GM18909 (cell line): ENCODE measurements at regions not wholly inside any gene's neighbourhood (a gene's known extent, or its start where the extent isn't known, plus 50 kb on each side); places are given as distances from the start of the nearest gene placed in this dataset.

Experiments used
- ATAC-seq: cut with Tn5 transposase; IDR thresholded peaks from one replicate; pipeline ENCODE4 v1.9.1; 2021; ENCODE audit warnings: mild to moderate bottlenecking; ENCODE audit not compliant: unreplicated experiment, poor library complexity

DNA sequence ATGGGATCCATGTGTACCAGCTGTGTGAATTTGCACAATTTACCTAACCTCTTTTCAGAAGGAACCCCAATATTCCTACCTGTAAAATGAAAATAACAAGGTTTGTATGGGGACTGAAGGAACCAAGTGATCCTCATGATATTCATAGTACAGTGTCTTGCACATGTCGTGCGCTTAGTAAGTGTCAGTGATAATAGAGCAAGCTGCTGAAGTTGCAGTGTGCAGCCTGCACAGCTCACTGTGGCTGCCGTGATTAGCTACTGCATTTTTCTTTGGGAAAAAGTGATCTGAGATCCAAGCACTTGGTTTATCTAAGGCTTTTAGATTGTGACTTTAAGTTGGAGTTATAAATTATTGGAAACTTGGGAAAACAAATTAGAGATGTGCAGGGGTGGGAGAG, 135.9 kb upstream of the FRY start:
- ATAC-seq = no peak

DNA sequence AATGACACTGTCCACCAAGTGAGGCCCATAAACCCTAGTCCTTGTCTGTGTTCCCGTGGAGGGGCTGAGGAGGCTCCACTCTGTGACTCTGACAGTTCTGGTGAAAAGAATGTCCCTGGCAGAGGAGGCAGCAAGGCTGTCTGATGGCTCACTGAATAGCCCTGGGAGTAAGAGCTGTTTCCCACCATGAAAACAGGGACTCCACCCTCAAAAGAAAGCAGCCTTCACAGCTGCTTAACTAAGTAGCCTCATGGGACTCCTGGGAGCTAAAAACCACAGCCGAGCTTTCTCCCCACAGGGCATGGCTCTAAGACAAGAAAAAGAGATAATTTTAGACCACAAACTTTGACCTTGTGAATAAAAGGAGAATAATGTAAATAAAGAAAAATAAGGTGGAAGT, 135.1 kb upstream of the FRY start:
- ATAC-seq = peak; percentile 64

DNA sequence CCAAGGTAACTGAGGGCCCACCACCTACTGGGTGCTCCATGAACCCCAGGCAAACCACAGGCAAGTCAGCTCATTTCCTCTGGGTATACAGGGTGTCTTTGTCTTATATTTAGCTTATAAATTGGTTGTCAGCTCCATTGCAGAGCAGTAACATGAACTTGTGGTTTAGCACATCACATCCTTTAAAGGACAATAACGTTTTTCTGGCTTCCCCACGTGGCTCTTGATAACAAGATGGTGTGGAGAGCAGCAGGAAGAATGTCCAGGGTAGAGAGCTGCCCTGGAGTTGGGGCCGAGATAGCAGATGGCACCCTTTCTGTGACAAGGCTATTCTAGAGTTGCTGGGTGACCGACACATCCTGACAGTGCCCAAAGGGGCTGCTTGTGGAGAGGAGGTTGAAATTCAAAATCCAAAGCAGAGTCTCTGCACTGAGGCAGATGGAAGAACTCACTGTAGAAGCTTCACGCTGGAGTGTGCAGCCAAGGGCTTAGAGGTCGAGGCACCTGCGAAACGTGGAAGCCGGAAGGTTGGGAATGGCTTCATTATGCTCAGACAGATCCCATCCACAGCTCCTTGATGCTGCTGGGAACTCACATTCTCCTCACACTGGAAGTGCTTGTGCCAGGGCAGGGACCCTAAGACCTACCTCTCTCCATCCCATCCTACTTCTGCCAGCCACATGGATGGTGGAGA, 133.0 kb upstream of the FRY start:
- no peak for ATAC-seq

DNA sequence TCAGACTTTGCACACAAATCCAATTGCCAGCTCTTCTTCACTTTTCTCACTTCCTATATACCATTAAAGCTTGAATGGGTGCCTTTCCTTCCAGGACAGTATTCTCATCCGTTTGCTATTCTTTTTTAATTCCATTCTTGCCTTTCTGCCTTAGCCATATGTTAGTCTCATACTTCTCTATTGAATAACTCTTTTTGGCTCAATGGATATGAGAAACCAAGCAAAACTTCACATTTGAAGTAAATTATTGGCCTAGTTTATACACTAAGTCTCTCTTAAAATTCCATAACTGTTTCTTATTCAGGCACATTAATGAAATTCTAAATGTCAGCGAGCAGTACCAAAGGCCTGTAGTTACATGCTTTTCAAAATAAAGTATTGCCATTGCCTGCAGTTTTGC, 129.6 kb upstream of the FRY start:
- ATAC-seq = no peak

DNA sequence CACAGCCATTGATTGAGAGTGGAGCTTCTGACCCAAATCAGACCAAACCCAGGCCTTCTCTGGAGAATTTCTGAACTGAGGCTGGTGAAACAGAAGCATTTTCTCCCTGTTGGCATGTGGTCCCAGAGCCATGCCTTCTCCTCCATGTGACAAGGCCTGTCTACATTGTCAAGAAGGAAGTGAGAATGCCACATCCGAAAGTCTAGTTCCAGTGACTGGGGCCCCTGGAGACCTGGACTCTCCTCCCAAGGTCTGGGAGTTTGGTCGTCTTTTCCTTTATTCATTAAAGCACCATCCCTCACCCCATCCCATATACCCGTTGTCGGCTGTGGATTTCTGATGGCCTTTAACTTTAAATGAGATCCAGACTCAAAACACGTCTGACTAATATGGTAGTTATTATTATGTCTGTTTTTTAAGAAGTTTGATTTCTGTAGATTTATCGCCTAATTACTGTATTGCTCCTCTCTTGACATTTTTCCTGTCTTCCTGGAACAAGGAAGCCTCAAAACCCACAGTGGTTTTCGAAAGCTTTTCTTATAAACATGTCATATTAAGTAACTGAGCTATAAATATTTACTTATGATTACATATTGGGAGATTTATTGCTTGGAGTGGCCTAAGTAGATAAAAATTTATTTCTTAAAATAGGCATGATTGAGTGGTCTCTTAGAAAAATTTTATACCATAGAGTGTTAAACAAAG, 128.3 kb upstream of the FRY start:
- ATAC-seq = no peak

DNA sequence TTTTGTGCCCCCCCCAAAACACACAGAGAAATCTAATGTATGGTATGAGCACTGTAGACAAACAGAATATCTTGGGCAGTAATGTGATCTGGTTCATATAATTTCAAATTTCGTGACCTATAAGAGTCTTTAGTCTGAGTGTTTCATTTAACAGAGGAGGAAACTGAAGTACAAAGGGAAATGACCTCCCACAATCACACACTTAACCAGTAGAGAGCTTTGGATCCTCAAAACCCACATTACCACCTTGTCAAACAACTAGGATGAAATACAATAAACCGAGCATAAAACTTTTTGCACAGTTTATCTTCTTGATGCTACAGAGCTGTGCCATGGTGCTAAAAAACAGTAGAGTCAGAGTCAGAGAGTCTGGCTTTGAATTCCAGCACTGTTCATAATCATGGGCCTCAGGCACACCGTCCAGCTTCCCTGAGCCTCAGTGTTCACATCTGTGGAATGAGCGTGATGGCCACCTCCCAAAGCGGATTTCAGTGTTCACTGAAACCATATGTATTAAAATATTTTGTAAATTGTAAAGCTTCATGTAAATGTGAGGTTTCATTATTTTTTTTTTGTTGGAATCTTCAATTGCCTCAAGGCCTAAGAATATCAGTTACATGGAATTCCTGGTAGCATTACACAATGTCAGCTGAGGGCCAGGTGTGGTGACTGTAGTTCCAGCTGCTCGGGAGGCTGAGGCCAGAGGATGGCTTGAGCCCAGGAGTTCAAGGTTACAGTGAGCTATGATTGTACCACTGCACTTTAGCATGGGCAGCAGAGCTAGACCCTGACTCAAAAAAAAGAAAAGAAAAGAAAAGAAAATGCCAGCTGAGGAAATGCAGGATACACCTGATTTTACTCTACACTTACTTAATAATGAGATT, 126.4 kb upstream of the FRY start:
- ATAC-seq = no peak

DNA sequence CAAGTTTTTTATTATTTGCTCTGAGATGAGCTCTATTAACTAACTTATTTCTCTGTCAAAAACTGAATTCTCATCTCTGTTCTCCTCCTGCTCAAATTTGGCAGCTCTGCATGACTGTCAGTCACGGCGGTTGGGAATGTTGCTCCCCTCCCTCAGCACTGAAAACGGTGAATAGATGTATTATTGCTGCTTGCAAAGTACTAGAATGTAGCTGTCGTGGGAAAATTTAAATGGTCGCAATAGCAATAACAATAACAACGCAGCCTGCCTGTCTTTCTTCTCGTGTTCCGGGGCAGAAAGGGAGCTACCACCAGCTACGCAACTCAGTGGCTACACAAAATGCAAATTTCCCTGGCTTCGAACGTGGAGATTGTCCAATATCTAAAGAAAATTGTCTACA, 125.6 kb upstream of the FRY start:
- no peak for ATAC-seq

DNA sequence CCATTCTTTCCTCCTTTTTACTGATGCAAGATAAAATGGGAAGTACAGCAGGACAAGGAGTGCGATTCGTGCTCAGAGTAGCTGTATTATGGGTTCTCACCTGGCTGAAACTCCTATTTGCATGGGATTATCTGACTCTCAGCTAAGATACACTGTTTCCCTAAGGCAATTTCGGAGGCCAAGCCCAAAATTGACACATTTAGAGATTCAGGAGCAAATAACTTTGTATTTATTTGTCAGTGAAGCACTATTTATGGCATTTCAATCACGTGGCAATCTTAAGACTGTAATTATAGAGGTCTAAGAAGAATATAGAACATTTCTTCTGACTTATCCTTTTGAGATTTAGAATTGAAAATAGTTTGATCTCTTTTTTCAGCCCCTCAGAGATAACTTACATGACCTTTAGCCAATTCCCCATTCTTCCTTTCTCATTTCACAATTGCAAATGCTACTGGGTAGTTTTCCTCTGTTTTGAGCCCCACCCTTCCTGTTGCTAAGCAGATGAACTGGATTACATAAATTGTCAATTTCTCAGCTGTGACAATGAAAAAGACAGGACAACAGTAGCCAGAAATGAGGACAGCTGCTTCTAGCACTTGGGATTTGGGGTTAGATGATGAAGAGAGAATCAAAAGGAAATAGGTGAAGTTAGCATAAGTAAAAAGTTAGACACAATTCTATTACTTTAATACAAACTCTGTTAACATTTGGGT, 122.7 kb upstream of the FRY start:
- ATAC-seq = no peak

DNA sequence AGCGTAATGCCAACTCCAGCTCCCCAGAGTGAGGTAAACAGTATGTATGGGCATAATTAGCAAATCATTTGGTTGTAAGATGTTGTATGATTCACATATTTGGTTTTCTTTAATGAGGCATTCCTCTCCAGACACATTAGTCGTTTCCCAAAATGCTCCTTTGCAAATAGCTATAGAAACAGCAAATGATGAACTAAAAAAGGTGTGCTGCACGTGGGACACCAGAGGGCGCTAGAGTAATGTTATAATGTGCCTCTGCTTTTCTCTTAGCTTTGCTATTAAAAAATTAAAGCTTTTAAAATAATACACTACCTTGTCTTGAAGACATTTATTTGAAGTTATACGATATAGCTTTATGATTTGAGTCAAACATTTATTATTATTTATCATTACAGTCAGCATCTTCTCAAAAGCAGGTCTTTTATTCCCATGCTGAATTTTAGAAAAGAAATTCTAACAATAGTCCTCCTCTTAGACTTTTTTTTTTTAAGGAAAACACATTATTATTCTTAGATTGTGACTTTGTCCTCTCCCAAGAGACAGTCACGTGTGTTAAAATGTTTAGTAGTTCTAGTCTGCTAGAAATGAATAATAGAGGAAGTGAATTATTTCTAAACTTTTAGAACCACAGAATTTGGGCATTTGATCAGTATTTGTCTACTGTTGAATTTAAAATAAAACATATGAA, 121.6 kb upstream of the FRY start:
- peak; percentile 44 for ATAC-seq

DNA sequence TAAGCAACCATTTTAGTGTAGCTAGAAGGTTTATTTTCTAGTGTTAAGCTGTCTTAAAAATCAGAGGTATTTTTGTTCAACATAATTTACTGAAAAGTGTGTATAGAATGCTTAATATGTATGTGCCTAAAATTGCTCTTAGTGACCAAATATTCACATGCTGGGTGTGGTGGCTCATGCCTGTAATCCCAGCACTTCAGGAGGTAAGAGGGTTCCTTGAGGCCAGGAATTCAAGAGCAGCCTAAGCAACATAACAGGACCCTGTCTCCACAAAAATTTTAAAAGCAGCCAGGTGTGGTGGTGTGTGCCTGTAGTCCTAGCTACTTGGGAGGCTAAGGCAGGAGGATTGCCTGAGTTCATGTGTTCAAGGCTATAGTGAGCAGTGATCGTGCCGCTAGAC, 120.9 kb upstream of the FRY start:
- ATAC-seq = no peak

DNA sequence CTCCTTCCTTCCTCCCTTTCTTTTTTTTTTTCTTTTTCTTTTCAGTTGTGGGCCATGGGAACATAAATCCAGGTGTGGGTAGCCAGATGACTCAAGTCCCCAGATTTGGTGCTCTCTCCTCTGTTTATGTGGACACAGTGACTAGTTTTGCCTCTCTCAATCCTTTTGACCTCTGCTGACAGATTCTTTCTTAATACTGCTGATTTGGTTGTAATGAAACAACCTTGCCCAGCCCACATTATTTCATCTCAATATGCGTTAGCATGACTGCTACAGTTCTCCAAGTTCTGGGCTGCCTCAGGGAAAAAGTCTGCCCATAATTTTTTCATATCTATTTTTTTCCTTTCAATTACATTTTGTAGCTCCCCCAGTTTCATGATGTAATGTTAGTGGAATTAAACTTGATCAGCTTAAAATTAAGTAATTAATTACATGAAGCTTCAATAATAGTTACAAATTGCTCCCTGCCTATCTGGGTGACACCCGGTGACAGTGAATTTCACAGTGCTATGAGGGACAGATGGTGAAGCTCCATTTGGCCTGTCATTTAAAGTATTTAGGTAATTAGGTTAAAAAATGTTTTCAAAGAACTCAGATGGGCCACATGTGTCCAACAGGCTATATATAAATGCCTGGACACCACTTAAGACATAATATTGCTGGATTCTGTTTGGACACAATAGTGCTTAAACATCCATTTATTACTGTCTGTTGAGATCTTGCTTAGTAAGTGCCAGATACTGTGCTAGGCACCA, 118.8 kb upstream of the FRY start:
- ATAC-seq = no peak

DNA sequence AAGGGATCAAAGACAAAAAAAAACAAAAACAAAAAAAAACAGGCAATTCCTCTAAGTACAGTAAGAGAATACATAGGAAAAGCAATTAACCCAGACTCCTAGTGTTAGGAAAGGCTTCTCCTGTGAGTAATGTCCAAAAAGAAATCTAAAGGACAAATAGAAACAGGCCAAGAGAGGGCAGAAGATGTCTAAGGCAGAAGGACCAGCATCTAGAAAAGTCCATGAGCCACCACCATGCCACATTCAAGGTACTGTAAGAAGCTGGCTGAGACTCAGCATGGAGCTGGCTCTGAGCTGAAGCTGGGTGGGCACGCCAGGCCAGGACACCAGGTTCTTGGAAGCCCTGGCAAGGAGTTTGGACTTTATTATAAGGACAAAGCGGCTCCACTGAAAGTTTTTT, 118.1 kb upstream of the FRY start:
- no peak for ATAC-seq

DNA sequence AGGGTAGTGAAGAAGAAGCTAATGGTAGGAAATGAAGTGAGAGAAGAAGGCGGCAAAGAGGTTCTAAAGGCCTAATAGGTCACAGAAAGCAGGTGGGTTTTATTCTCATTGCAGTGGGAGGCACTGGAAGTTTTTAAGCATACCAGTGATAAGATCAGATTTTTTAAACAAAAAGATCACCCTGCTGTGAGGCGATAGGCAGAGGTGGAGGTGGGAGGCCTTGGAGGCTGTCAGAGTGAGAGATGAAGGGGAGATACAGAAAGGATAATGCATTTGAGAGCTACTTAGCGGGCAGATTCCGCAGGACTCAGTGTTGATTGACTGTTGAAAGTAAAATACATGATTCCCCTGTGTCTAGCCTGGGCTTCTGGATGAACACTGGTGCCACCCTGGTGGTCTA, 116.7 kb upstream of the FRY start:
- ATAC-seq = no peak

DNA sequence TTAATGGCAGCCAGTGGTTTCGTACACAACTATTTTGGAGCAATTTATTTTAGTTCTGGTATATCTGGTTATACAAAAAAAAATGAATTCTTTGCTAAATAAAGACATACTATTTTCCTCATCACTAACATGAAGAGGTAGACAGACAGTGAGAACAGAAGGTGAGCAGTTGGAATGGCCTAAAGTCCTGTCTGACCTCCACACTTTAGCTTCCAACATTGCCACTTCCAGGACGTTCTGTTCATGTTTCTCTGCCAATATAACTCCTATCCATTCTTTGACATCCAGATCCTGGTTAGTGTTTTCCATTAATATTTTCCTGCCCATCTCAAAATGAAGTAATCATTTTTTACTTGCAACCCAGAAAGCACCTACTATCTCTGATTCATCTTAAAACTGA, 112.9 kb upstream of the FRY start:
- no peak for ATAC-seq

DNA sequence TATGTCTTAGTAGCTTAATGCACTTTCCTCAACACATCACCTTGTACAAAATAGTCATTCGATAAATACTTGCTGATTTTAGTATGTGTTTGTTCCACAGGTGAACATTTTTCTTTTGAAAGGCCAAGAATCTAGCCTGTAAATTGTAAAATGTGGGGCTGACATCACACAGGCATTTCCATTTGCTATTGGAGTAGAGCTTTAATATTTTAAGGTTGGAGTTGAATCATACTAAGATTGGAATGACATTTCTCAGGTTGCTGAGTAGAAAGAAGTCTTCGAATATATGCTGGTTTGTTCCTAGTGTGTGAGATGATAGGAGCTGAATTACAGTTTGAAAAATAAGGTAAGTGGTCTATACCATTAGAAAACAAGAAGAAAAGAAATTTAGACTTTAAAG, 112.3 kb upstream of the FRY start:
- ATAC-seq = no peak

DNA sequence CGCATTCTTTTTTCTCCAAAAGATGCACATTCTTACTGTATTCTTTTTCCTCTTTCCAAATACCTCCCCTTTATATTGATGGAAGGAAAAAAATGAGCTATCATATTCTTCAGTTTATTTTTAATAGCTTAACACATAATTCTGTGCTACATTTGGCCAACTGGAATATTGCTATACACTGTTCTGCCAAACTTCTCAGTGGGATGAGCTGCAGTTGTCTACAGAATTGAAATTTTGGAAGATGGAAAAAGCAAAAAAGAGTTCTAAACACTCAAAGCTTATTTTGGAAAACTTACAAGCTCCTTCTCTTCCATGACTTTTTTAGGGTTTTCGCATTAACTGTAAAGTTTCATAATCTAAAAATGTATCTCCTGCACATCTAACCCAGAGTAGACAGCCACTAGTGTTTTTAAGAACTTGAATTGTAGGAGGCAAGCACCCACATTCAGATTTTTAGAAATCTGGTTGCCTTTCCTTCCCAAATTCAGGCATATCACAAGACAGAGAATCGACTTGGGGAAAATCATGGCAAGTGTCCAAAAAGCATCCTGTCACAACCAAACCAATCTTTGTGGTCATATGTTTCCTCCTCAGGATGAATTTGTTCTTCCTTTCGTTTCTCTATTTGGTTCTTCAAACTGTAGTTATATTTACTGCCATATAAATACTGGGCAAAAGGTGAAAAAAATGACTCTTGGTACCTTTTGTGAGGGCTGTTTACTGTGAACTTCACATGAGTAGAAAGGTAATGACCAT, 111.4 kb upstream of the FRY start:
- ATAC-seq = no peak

DNA sequence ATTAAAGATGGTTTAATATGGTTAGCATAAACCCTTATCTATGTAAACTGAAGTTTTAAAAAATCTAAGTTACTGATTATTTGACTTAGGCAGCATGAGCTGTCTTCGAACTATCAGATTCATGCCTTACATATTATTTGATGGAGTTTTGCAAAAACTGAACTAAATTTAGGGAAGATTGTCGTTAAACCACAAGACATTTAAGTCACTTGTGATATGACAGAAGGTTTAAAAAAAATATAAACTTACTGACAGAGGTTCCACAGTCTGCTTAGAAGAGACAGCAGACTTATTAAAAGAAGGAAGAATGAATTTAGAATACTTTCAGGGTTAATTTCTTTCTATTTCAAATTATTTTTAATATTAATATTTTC, 110.9 kb upstream of the FRY start:
- no peak for ATAC-seq

DNA sequence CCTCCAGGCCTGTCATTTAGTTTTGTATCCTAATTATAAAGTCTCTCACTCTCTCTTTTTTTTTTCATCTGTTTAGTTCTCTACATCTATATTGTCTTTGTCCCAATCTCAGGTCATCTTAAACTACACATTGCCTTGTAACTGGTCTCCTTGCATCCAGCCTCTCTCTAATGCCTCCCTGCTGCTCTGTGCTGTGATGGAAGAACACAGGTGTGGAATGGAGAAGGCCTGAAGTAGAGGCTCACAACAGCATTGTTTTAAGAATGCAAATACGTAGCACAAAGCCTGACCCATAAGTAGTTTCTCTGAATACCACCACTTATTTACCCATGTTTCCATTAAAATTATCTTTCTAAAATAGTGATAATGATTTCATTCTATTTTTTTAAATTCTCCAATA, 108.8 kb upstream of the FRY start:
- ATAC-seq = no peak
